Endothelial cell of umbilical vein (primary cell): ENCODE measurements at regions not wholly inside any gene's neighbourhood (a gene's known extent, or its start where the extent isn't known, plus 50 kb on each side); places are given as distances from the start of the nearest gene placed in this dataset.

Source experiments
- BruUV-seq: library from RNA; stranded (reverse); fragments of 400-500 nt; replicated peaks from 2 replicates; lab custom pipeline; 2021; lab: Mats Ljungman, UMichigan
- CTCF ChIA-PET: fragments of 300-600, 350-600 bp; sonication (Branson Sonifier 250); formaldehyde crosslinking; loops from one replicate; lab custom pipeline; 2021; ENCODE audit warnings: antibody characterized with exemption, inconsistent platforms; lab: Charles Lee
- POLR2A ChIA-PET: fragments of 300-600, 350-600 bp; sonication (Branson Sonifier 250); formaldehyde crosslinking; loops from one replicate; lab custom pipeline; 2021; ENCODE audit warnings: antibody characterized with exemption, inconsistent platforms; lab: Charles Lee
- DNase-seq: peaks from one replicate; pipeline ENCODE4 v3.0.0-alpha.2; 2011; ENCODE audit warnings: low read depth, low spot score
- FAIRE-seq: peaks from 2 replicates; lab custom pipeline; 2011; peaks lifted over from hg19 to GRCh38; lab: Jason Lieb, UNC
- H2AFZ ChIP-seq: 2 replicates; pipeline ENCODE4 v1.6.0; 2012; ENCODE audit warnings: low read depth, low read length, control low read depth, inconsistent platforms
- H3K27ac ChIP-seq: 2 replicates; pipeline ENCODE4 v1.5.1; 2011; ENCODE audit warnings: low read depth, mild to moderate bottlenecking, control low read depth, low read length, moderate library complexity; ENCODE audit not compliant: insufficient read depth
- H3K27me3 ChIP-seq, 2 experiments: 2 replicates each; pipeline versions ENCODE4 v1.6.0 to v1.6.1; 2011; ENCODE audit warnings: low read length in 2 of 2, mixed read lengths in 1 of 2; ENCODE audit not compliant: control insufficient read depth in 2 of 2, insufficient read depth in 2 of 2
- H3K36me3 ChIP-seq, 2 experiments: 2 replicates in 1 of 2; 3 replicates in 1 of 2; pipeline ENCODE4 v1.5.1; 2011; ENCODE audit warnings: low read length in 2 of 2, mild to moderate bottlenecking in 1 of 2, moderate library complexity in 1 of 2; ENCODE audit not compliant: control insufficient read depth in 2 of 2, insufficient read depth in 2 of 2; ENCODE audit errors: extremely low read depth in 1 of 2
- H3K4me1 ChIP-seq: 3 replicates; pipeline ENCODE4 v1.5.1; 2011; ENCODE audit warnings: mild to moderate bottlenecking, low read length; ENCODE audit not compliant: control insufficient read depth, insufficient read depth; ENCODE audit errors: extremely low read depth
- H3K4me2 ChIP-seq: 2 replicates; pipeline ENCODE4 v1.6.1; 2011; ENCODE audit warnings: low read length, control low read depth, mixed read lengths; ENCODE audit not compliant: insufficient read depth
- H3K4me3 ChIP-seq, 3 experiments: fragments of 200-600 bp in 1 of 3; sonication (generic), shearing (Covaris generic) in 1 of 3; replicated peaks in 1 of 3; 2 replicates each; pipeline ENCODE4 v1.5.1; 2011 to 2016; ENCODE audit warnings: control low read depth in 3 of 3, low read length in 3 of 3, mild to moderate bottlenecking in 2 of 3, inconsistent platforms in 1 of 3, low read depth in 1 of 3, moderate library complexity in 1 of 3; ENCODE audit not compliant: insufficient read depth in 1 of 3
- H3K79me2 ChIP-seq: 2 replicates; pipeline ENCODE4 v1.6.0; 2012; ENCODE audit warnings: low read length, inconsistent platforms; ENCODE audit not compliant: control insufficient read depth, insufficient read depth
- H3K9ac ChIP-seq: replicated peaks from 2 replicates; pipeline ENCODE3; 2011; ENCODE audit warnings: low read length, control low read depth; ENCODE audit not compliant: insufficient read depth; ENCODE audit errors: extremely low read depth
- H3K9me1 ChIP-seq: replicated peaks from 3 replicates; pipeline ENCODE4 v1.6.0; 2011; ENCODE audit warnings: mild to moderate bottlenecking, low read length; ENCODE audit not compliant: control insufficient read depth, insufficient read depth; ENCODE audit errors: extremely low read depth
- H3K9me3 ChIP-seq: replicated peaks from 2 replicates; pipeline ENCODE4 v1.5.1; 2012; ENCODE audit warnings: low read length, inconsistent platforms; ENCODE audit not compliant: control insufficient read depth, insufficient read depth
- H4K20me1 ChIP-seq: replicated peaks from 2 replicates; pipeline ENCODE3; 2011; ENCODE audit warnings: mild to moderate bottlenecking, low read length; ENCODE audit not compliant: control insufficient read depth, insufficient read depth; ENCODE audit errors: extremely low read depth
- EZH2 ChIP-seq: IDR thresholded peaks from 2 replicates; pipeline ENCODE4 v1.6.1; 2012; ENCODE audit warnings: borderline replicate concordance, low read depth, mild to moderate bottlenecking, moderate library complexity, low read length, inconsistent platforms; ENCODE audit not compliant: severe bottlenecking
- FOS ChIP-seq: IDR thresholded peaks from 2 replicates; pipeline ENCODE4 v1.6.1; 2011; ENCODE audit warnings: mild to moderate bottlenecking, low read length, moderate library complexity, borderline replicate concordance; ENCODE audit not compliant: insufficient read depth
- GATA2 ChIP-seq: IDR thresholded peaks from 2 replicates; pipeline ENCODE4 v1.7.0; 2011; ENCODE audit warnings: low read depth, mild to moderate bottlenecking, moderate library complexity, mixed read lengths, low read length; ENCODE audit not compliant: insufficient read length, insufficient read depth
- JUN ChIP-seq: IDR thresholded peaks from 2 replicates; pipeline ENCODE4 v1.6.1; 2011; ENCODE audit warnings: borderline replicate concordance, low read depth; ENCODE audit not compliant: insufficient read length, insufficient read depth
- MYC ChIP-seq: IDR thresholded peaks from one replicate; pipeline ENCODE4 v1.6.1; 2011; ENCODE audit warnings: mild to moderate bottlenecking, low read depth, low read length
- POLR2A ChIP-seq: IDR thresholded peaks from 2 replicates; pipeline ENCODE4 v1.6.1; 2012; ENCODE audit warnings: low read depth, mild to moderate bottlenecking, control low read depth, low read length
- POLR2AphosphoS5 ChIP-seq: IDR thresholded peaks from 2 replicates; pipeline ENCODE4 v1.6.1; 2012; ENCODE audit warnings: low read depth, mild to moderate bottlenecking, control low read depth, low read length, moderate library complexity; ENCODE audit not compliant: insufficient read depth
- dilution Hi-C: fragments of 300-500 bp; cut with MboI; formaldehyde crosslinking; loops from one replicate; pipeline ENCODE4 v1.15.0; 2019; ENCODE audit warnings: low sequenced_read_pairs; ENCODE audit not compliant: extremely low pct_ligation_motif_present
- intact Hi-C: fragments of 100-400 bp; cut with micrococcal nuclease; formaldehyde crosslinking; loops from one replicate; pipeline ENCODE4 v1.10.0; 2022
- TF ChIP-seq, protein P1 (sequence below): IDR thresholded peaks from 2 replicates; pipeline ENCODE4 v1.6.1; 2011; ENCODE audit not compliant: insufficient read depth, insufficient read length
- TF ChIP-seq, protein P2 (sequence below), 2 donors: IDR thresholded peaks; 1 replicate in 1 of 2; 2 replicates in 1 of 2; pipeline ENCODE4 v1.5.1; 2011; ENCODE audit warnings: low read length in 2 of 2, mild to moderate bottlenecking in 2 of 2, moderate library complexity in 2 of 2, control low read depth in 1 of 2, inconsistent platforms in 1 of 2, low read depth in 1 of 2; ENCODE audit not compliant: insufficient read depth in 1 of 2; ENCODE audit errors: extremely low read depth in 1 of 2

DNA sequence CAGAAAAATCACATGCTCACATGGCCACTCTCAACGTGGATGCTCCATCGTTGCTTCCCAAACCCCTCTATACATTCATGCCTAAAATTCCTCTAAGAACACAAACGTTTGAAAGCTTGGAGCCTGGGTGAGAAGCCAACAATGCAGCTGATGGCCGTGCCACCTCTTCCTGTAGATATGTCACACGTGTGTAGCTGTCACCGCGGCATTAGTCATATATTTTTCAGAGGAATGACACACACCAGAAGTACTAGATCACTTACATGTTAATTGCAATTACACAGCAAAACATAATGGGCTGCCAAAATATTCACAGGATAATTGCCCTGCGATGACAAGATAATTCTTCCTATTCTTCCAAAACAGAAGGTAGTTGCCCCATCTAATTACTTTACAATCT lies 112.7 kb upstream of the BACE2 start:
- Histone ChIP-seq H3K4me1 (no peaks in the 10 kb centered on the region), H3K36me3 (no peaks in the 10 kb centered on the region), H3K9ac (no peak overlapping the region), H3K4me2 (no peak overlapping the region), H3K4me3 (no peak overlapping the region), H3K79me2 (no peaks in the 10 kb centered on the region), H3K9me3 (peaks cover 5% of the 10 kb centered on the region), H3K27me3 (no peaks in the 10 kb centered on the region), H4K20me1 (no peaks in the 10 kb centered on the region), H3K9me1 (no peaks in the 10 kb centered on the region), H2AFZ (no peak overlapping the region), H3K27ac (no peak overlapping the region)
- DNase-seq: no peak
- TF ChIP-seq FOS (no peak), POLR2AphosphoS5 (no peak), EZH2 (no peak), MYC (no peak), JUN (no peak), GATA2 (no peak), POLR2A (no peak)
- TF ChIP-seq, protein P1, sequence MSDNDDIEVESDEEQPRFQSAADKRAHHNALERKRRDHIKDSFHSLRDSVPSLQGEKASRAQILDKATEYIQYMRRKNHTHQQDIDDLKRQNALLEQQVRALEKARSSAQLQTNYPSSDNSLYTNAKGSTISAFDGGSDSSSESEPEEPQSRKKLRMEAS: no peak
- TF ChIP-seq, protein P2, sequence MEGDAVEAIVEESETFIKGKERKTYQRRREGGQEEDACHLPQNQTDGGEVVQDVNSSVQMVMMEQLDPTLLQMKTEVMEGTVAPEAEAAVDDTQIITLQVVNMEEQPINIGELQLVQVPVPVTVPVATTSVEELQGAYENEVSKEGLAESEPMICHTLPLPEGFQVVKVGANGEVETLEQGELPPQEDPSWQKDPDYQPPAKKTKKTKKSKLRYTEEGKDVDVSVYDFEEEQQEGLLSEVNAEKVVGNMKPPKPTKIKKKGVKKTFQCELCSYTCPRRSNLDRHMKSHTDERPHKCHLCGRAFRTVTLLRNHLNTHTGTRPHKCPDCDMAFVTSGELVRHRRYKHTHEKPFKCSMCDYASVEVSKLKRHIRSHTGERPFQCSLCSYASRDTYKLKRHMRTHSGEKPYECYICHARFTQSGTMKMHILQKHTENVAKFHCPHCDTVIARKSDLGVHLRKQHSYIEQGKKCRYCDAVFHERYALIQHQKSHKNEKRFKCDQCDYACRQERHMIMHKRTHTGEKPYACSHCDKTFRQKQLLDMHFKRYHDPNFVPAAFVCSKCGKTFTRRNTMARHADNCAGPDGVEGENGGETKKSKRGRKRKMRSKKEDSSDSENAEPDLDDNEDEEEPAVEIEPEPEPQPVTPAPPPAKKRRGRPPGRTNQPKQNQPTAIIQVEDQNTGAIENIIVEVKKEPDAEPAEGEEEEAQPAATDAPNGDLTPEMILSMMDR (IDR thresholded peaks at IDR 0.05; ENCODE audit: extremely low read depth in 1 of 2, insufficient read depth in 1 of 2, low read depth in 1 of 2, low read length in 2 of 2): no peak
- ChIA-PET CTCF (no interaction called here), POLR2A (no interaction called here)
- intact Hi-C loops: no loop called here
- dilution Hi-C loops: no loop called here
- BruUV-seq: no TSS peak
- FAIRE-seq: no peak
